ENCODE measurements at regions not wholly inside any gene's neighbourhood (a gene's known extent, or its start where the extent isn't known, plus 50 kb on each side); places are given as distances from the start of the nearest gene placed in this dataset.

GRCh38 chr17:12398441-12399051 is 267.1 kb upstream of the MYOCD start:
- H3K36me3 ChIP-seq (ENCODE audit: control insufficient read depth in 2 of 2, insufficient read depth in 2 of 2, low read length in 1 of 2): no peaks in the 10 kb centered on the region
- ChIA-PET POLR2A (no interaction called here), SMC1A (ENCODE audit: uncharacterized antibody, unreplicated experiment) (no interaction called here), RAD21 (ENCODE audit: unreplicated experiment) (interaction anchor here (1.1 kb wide), 1 partner anchor 147 kb away, joined by 4 read pairs; no protein-coding TSS in a partner anchor), CTCF (no interaction called here)
- BruUV-seq (replicated peaks): no TSS peak
- FAIRE-seq: no peak
- no peak overlapping the region for H3K4me3 ChIP-seq
- TF ChIP-seq SMARCA5 (IDR thresholded peaks at IDR 0.05) (no peak), EP300 (IDR thresholded peaks at IDR 0.05; ENCODE audit: borderline replicate concordance in 1 of 2, control insufficient read depth in 1 of 2, low read depth in 2 of 2, low read length in 2 of 2) (no peak)
- no peak overlapping the region for H3K4me2 ChIP-seq (ENCODE audit: control insufficient read depth, insufficient read depth)
- peak overlapping the region; percentile 39 for H2AFZ ChIP-seq (ENCODE audit: control insufficient read depth, low read depth, low read length)
- DNase-seq (ENCODE audit: low read depth, low spot score): no peak
- intact Hi-C loops (cut with micrococcal nuclease; ENCODE audit: unreplicated experiment) (loop anchor here (10.0 kb wide), 2 partner anchors 144 to 266 kb away; partner anchors contain the start of gene MYOCD), in situ Hi-C loops (cut with MboI) (no loop called here)
- H4K20me1 ChIP-seq (ENCODE audit: control insufficient read depth, insufficient read depth): no peaks in the 10 kb centered on the region
- no peak for ATAC-seq
- H3K27me3 ChIP-seq (replicated peaks in 1 of 2; ENCODE audit: control insufficient read depth in 2 of 2, insufficient read depth in 2 of 2, low read length in 1 of 2): no peaks in the 10 kb centered on the region
- no peaks in the 10 kb centered on the region; the same call in 2 of the 3 replicates for H3K9me3 ChIP-seq (replicated peaks; ENCODE audit: control insufficient read depth, insufficient read depth, low read length)
- no peak overlapping the region for H3K27ac ChIP-seq (ENCODE audit: control insufficient read depth, insufficient read depth)
- H3K79me2 ChIP-seq (ENCODE audit: control insufficient read depth, insufficient read depth, low read length): no peaks in the 10 kb centered on the region
- H3K4me1 ChIP-seq (ENCODE audit: control insufficient read depth, insufficient read depth, low read length): no peaks in the 10 kb centered on the region
- no peak overlapping the region for H3K9ac ChIP-seq (ENCODE audit: control insufficient read depth, insufficient read depth, low read length)
- 58% methylated on average over 8 of the region's 8 CpGs for WGBS (ENCODE audit: insufficient coverage, insufficient replicate concordance, low lambda C conversion rate, missing lambda C conversion rate)

DNA sequence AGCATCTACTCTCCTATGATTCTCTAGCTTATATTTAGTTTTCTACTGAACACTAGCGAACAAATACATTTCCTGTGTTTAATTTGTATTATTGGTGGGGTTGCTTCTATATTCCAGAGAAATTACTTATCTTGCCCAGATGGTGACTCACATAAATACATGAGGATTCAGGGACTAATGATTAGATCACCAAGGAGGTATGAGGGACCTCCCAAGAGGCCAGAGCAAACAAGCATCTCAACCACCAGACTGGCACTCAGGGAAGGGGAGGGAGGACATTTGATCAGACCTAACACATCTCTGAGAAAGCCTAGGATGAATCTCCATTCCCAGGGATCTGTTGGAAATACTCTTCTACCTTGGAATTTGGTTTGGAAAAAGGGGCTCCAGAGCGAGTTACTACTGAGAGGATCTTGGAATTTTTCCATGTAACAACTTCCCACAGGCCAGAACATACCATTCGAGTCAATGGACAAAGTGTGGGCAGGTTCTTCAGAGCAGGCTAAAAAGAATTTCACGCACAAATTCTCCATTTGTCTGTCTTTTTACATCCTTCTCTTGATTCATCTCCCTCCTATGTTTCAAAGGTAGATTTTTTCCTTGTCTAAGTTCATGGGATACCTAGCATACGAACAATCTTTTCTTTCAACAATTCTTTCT is 262.6 kb upstream of the MYOCD start:
- no peaks in the 10 kb centered on the region for H3K79me2 ChIP-seq (ENCODE audit: control insufficient read depth, insufficient read depth, low read length)
- H3K4me2 ChIP-seq (ENCODE audit: control insufficient read depth, insufficient read depth): no peak overlapping the region
- H3K4me1 ChIP-seq (ENCODE audit: control insufficient read depth, insufficient read depth, low read length): no peaks in the 10 kb centered on the region
- H3K9me3 ChIP-seq (replicated peaks; ENCODE audit: control insufficient read depth, insufficient read depth, low read length): no peaks in the 10 kb centered on the region; the same call in 2 of the 3 replicates
- in situ Hi-C loops (cut with MboI) (no loop called here), intact Hi-C loops (cut with micrococcal nuclease; ENCODE audit: unreplicated experiment) (no loop called here)
- 39% methylated on average over 5 of the region's 5 CpGs for WGBS (ENCODE audit: insufficient coverage, insufficient replicate concordance, low lambda C conversion rate, missing lambda C conversion rate)
- H3K4me3 ChIP-seq: no peak overlapping the region
- TF ChIP-seq TCF12 (IDR thresholded peaks at IDR 0.05; ENCODE audit: low read depth, low read length): no peak
- no peak for TF ChIP-seq SUZ12 (IDR thresholded peaks at IDR 0.05; ENCODE audit: unreplicated experiment)
- TF ChIP-seq E2F8 (IDR thresholded peaks at IDR 0.05; ENCODE audit: low read depth, partially characterized antibody): no peak
- TF ChIP-seq, protein P1, sequence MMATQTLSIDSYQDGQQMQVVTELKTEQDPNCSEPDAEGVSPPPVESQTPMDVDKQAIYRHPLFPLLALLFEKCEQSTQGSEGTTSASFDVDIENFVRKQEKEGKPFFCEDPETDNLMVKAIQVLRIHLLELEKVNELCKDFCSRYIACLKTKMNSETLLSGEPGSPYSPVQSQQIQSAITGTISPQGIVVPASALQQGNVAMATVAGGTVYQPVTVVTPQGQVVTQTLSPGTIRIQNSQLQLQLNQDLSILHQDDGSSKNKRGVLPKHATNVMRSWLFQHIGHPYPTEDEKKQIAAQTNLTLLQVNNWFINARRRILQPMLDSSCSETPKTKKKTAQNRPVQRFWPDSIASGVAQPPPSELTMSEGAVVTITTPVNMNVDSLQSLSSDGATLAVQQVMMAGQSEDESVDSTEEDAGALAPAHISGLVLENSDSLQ (IDR thresholded peaks at IDR 0.05): no peak
- no peak for TF ChIP-seq SREBF1 (IDR thresholded peaks at IDR 0.05; ENCODE audit: low read length)
- H3K27me3 ChIP-seq (replicated peaks in 1 of 2; ENCODE audit: control insufficient read depth in 2 of 2, insufficient read depth in 2 of 2, low read length in 1 of 2): no peaks in the 10 kb centered on the region; a peak in 1 of 4 replicates
- H3K9ac ChIP-seq (ENCODE audit: control insufficient read depth, insufficient read depth, low read length): no peak overlapping the region
- H3K27ac ChIP-seq (ENCODE audit: control insufficient read depth, insufficient read depth): no peak overlapping the region
- DNase-seq (ENCODE audit: low read depth, low spot score) (no peak), FAIRE-seq (no peak), ATAC-seq (no peak)
- no peak overlapping the region for H2AFZ ChIP-seq (ENCODE audit: control insufficient read depth, low read depth, low read length)
- no TSS peak for BruUV-seq (replicated peaks)
- ChIA-PET SMC1A (ENCODE audit: uncharacterized antibody, unreplicated experiment) (interaction anchor here (0.6 kb wide), 1 partner anchor 18 kb away, joined by 3 read pairs; no protein-coding TSS in a partner anchor), POLR2A (no interaction called here), CTCF (no interaction called here), RAD21 (ENCODE audit: unreplicated experiment) (no interaction called here)
- H3K36me3 ChIP-seq (ENCODE audit: control insufficient read depth in 2 of 2, insufficient read depth in 2 of 2, low read length in 1 of 2): no peaks in the 10 kb centered on the region
- no peaks in the 10 kb centered on the region for H4K20me1 ChIP-seq (ENCODE audit: control insufficient read depth, insufficient read depth)

Measured in GM12878 (cell line).